Epithelial cell of prostate (primary cell): ENCODE measurements at regions not wholly inside any gene's neighbourhood (a gene's known extent, or its start where the extent isn't known, plus 50 kb on each side); places are given as distances from the start of the nearest gene placed in this dataset.

Experiments used
- DNase-seq: peaks from one replicate; pipeline ENCODE4 v3.0.0-alpha.2; 2011; ENCODE audit warnings: low read depth, low spot score
- H3K27ac ChIP-seq: fragments of 450-650 bp; 2 replicates; pipeline ENCODE4 v1.5.1; 2017; ENCODE audit warnings: mild to moderate bottlenecking

DNA sequence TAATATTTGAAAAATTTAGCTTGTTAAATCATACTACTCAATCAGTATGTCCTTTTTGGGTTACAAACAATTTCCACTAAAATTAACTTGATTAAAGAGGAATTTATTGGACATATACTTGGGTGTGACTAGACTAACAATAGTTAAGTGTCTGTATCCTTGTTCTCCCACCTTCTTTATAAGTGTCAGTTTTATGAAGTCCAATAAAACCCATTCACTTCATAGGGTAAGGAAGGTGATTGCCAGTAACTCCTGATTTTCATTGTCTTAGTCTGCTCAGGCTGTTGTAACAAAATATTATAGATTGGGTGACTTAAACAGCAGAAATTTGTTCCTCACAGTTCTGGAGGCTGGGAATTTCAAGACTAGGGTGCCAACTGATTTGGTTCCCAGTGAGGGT, 800.0 kb downstream of the PDHA2 start:
- no peak overlapping the region for H3K27ac ChIP-seq
- no peak for DNase-seq

DNA sequence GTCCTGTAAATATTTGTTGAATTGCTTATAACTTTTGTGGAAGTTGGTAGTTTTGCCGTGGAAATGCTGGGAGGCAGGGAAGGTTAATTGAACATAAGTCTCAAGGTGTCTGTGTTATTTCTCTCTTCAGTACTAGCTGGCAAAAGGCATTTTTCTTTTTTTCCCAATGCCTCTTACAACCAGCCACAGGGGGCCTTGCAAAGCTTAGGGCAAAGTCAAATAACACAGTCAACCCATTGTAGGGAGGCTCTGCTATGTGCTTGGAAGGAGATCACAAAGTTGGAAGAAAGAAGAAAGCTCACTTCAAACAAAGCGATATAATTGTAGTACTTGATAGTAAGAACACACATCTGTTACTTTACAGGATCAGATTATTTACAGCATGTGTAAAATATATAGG, 802.6 kb downstream of the PDHA2 start:
- DNase-seq = no peak

DNA sequence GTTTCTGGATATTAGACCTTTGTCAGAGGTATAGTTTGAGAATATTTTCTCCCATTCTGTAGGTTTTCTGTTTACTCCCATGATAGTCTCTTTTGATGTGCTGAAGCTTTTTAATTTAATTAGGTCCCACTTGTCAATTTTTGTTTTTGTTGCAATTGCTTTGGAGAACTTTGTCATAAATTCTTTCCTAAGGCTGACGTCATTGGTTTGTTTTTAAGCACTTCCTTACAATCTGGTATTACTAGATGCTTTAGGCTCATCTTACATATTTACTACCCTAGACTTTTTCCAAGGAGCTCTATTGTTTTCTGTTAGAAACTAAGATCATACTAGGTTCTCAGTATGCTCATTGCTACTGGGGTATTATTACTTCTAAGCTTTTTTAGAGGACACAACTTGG, 806.3 kb downstream of the PDHA2 start:
- no peak for DNase-seq
- H3K27ac ChIP-seq = no peak overlapping the region

More for the DNA sequence above, 802.6 kb downstream of the PDHA2 start:
- H3K27ac ChIP-seq = no peak overlapping the region

DNA sequence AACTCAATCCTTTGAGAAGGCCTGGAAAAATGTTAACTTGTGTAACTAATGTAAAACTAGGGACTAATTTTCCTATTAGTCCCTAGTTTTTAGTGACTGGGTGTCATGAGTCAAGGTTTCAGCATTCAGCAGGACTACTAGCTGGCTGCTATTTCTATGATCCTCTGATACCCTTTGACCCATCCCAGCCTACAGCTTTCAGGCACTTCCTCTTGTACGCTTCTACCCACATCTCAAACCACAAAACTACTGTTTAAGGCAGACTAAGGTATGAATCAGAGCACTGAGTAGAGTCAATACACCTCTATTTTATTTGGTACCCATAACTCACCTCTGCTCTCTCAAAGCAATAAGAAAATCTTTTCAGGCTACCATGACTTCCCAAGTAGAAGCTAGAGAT, 809.6 kb downstream of the PDHA2 start:
- H3K27ac ChIP-seq = no peak overlapping the region
- DNase-seq = peak; percentile 1

DNA sequence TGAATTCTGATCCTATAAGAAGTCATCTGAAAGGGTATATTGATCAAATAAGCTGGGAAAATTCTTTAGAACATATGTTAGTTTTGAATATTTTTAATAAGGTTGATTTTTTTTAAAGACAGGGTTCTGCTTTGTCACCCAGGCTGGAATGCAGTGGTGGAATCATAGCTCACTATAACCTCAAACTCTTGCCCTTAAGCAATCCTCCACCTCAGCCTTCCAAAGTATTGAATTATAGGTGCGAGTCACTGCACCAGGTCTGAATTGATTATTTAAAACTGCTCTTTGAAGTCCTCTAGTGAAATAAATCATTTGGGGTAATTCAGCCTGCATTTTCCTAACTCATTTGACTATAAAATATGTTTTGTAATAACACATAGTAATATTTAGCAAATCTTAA, 812.3 kb downstream of the PDHA2 start:
- DNase-seq = no peak

DNA sequence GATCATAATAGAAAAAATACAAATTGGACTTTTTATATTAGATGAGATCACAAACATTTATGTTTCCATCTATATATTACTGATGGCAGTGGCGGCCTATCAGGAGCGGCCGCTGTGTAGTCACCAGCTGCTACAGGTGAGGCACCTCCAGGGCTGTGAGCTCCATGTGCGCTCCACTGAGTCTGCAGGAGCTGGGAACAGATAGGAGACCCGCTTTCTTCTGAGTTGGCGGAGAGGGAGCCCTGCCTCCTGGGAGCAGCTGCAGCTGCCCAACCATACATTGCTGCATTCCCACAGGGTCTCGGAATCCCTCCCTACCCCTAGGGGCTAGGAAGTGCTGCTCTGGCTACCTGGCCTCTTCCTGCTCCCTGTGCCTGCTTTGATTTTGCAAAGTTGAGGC, 812.9 kb downstream of the PDHA2 start:
- no peak for DNase-seq
- no peak overlapping the region for H3K27ac ChIP-seq

More for the DNA sequence above, 812.3 kb downstream of the PDHA2 start:
- no peak overlapping the region for H3K27ac ChIP-seq

DNA sequence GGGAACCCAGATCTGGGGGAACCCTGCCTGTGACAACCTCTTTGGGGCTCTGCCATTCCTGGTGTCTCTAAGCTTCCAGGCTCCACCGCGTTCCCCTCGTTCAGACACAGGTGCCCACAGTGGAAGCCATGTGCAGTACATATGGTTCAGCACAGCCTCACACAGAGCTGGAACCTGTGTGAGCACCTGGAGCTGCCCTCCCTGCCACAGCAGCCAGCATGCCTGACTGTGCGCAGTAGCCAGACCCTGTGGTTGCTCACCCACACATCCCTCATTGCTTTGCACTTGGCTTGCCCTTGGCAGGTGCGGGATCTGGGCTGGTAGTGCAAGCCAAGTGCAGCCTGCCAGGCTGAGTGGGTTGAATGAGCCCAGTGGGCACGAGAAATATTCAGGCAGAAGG, 814.2 kb downstream of the PDHA2 start:
- DNase-seq = no peak
- H3K27ac ChIP-seq = no peak overlapping the region

DNA sequence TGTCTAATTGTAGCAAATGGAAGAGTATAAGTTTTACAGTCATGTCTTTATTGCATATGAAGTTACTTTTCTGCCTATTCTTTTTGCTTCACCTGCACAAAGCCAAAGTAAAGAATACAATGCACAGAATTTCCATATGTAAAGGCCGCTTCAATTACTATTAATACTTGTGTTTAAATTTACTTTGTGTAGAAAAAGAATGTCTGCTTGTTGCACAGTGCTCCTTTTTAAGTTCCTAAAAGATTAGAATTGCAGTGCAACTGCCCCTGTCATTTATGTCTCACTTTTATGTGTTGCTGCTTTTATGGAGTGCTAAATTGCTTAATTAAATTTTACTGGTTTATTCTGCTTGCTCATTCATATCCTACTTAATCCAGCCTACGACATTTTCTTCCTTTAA, 830.5 kb downstream of the PDHA2 start:
- no peak overlapping the region for H3K27ac ChIP-seq
- no peak for DNase-seq

DNA sequence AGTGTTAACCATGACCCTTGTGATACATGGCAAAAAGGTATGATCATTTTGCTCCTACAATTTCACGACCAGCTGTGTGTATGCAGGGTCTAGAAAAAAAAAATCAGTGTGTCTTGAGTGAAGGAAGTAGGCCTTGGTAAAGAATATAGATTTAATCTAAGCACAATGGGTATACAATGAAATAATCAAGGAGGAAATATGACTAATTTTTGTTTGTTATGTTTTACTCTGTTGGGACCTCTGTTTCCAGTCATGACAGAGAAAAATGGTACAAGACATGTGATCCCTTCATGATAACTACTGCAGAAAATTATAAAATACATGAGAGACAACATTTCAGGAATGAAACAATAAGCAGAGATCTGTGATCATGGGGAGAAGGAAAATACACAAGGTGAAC, 835.5 kb downstream of the PDHA2 start:
- H3K27ac ChIP-seq = no peak overlapping the region
- no peak for DNase-seq

DNA sequence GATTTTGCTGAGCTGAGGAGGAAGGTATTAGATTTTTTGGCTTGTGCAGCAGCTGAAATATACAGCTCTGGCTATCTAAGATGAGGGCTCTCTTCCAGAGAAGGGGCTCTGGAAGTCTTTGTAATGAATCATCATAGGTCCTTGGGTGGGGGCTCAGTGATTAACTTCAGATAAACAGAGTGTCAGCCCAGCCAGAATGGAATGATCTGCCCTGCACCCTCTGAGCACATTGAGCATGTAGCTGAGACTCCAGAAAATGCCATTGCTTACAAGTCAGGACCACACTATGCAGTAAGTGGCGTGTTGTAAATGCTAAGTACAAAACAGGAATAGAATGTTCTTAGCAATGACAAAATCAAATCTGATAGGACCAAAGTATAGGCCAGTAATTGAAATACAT, 836.0 kb downstream of the PDHA2 start:
- no peak overlapping the region for H3K27ac ChIP-seq
- DNase-seq = no peak

DNA sequence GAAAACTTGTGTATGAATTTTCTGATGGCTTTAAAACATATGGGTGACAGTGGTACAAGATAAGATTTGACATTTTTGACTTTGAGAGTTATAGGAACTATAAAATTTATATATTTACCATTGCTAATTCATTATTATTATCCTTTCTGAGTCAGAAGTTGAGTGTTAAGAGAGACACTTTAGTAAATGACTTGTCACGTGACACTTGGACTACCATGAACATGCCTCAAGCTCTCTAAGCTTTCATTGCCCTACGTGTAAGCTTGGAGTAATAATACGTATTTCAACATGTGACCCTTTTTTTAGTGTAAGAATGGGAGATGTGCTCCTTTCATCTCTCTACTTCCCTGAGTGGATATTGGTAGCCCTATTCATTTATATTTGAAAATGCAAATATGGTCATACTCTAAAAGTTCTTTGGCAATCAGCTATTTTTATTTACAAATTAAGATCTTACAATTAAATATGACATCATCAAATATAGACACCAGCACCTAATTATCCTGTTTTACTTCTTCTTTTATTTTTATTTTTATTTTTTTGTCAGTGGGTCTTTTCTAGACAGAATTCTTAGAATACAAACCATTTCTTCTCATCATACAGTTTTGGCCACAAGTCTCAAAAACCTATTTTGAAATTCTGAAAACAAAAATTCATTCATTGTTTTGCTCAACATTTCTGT, 837.0 kb downstream of the PDHA2 start:
- DNase-seq = no peak
- H3K27ac ChIP-seq = no peak overlapping the region

DNA sequence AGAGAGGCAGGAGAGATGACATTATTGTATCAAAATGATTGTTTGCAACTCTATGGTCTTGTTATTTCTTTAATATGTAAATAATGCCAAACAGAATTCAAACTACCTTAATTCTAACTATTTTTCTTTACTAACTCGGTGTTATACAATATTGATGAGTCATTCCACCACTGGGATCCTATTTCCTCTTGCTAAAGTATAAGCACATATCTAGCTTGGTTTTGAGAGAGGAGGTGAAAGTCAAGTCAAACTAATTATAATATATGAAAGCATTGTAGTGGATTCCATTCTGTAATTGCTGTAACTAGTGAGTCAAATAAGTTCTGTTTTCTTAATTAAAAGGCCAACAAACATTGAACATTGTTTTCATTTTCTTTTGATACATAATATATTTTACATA, 837.6 kb downstream of the PDHA2 start:
- no peak for DNase-seq
- no peak overlapping the region for H3K27ac ChIP-seq

DNA sequence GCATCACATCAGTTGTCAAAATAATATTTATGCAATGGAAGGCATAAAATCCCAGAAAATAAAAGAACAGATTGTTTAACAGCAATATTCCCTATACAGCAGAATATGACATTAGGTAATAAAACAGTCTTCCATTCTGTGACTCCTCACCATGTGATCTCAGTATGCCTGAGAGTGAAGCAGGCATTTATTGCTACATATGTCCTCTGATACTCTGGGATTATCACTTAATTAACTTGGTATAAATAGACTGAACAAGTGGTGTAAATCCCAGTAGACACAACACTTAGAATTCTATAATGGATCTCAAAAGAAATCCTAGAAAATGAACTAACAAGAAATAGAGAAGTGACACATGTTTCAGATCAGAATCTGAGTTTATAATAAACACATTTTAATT, 841.3 kb downstream of the PDHA2 start:
- no peak overlapping the region for H3K27ac ChIP-seq
- no peak for DNase-seq

DNA sequence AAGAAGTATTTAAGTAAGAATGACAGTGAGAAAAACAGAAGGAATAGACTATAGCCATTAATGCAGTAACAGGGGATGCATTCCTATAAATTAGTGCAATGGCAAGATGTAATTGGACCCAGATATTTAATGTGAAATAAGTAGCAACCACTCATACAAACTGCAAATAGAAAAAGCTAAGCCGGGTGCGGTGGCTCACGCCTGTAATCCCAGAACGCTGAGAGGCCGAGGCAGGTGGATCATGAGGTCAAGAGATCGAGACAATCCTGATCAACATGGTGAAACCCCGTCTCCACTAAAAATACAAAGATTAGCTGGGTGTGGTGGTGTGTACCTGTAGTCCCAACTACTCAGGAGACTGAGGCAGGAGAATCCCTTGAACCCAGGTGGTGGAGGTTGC, 845.8 kb downstream of the PDHA2 start:
- no peak for DNase-seq
- H3K27ac ChIP-seq = no peak overlapping the region

DNA sequence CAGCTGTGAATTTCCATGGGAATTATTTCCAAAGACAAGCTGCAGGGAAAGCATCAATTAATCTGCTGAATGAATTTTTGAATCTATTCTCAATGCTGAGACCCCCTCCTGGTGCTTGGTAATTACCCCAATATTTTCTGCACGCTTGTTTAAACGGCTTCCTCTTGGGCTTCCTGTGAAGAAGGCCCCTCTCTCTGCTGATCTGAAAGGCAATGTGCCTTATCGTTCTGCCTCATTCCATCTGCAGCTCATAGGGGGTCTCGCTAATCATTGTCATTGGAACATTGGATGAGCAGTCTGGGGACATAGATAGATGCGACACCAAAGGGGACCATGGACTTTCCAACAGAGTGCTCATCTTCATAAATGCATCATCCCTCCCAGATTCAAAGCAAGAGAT, 851.6 kb downstream of the PDHA2 start:
- DNase-seq = no peak
- no peak overlapping the region for H3K27ac ChIP-seq

DNA sequence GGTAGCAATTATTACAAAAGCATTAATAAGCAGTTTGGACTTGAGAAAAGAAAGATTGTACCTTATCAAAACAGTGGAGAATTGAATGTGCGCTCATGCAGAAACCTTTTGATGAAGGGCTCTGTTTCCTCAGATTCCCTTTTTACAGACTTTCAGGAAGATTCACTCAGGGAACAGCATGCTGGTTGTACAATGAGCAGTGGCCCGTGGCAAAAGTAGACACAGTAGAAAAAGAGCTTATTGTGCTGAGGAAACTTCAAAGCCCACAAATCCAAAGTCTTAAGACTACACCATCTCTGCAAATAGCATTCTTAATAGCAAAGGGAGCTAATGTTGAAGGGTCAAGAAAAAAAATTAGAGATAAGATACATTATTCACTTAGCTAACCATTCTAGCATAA, 858.9 kb downstream of the PDHA2 start:
- no peak for DNase-seq
- H3K27ac ChIP-seq = no peak overlapping the region

DNA sequence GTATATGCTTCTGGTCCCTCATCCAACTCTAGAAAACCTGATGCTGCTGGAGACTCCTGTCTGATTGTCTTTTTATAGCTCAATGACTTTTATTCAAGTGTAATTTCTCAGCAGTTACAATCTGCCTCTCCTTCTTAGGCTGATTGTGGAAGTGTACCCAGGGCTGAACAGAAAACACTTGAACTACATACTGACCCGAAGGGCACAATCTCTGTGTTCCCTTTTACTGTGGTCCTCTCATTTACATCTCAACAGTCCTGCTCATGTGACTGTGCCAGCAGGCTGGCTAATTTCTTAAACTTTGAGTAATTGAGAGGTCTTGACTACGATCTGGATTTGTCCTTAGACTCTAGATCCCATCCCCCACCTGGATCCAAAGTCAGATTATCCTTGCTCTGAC, 863.4 kb downstream of the PDHA2 start:
- DNase-seq = no peak

DNA sequence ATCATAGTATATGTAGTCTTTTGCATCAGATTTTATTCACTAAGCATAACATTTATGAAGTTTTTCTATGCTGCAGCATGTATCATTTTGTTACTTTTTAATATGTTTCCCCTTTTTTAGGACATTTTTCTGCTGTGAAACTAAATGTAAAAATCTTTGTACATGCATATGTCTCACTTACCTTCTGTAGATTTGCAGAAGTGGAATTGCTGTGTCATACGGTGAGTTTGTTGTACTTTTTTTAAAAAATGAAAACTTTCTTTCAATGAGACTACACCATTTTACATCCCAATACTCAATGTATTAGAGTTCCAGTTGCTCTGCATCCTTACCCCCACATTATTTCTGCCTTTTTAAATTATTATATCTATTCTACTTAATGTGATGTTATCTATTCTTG, 868.9 kb downstream of the PDHA2 start:
- no peak overlapping the region for H3K27ac ChIP-seq
- no peak for DNase-seq

More for the DNA sequence above, 863.4 kb downstream of the PDHA2 start:
- no peak overlapping the region for H3K27ac ChIP-seq

DNA sequence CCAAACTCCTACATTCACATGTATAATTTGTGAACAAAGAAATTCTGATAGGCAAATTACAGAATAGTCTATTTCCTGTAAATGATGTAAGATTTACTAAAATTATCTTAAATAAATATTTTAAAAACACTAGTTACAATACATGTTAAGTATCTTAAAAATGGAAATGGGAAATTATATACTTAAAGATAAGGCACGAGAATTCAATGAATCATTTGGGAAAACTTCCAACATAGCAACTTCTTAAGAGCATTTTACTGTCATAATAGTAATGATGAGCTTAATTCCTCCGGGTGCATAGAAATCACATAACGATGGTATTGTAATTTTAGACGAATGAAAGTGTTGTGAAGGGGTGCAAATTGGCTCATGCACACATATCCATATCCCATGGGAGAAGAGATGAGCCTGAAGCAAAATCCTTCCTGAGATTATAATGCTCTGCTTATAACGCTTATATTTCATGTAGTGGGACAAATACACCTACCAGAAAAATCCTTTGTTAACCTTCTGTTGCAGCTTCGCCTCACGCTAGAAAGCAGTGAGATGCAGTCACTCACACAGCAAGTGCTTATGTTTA, 873.5 kb downstream of the PDHA2 start:
- DNase-seq = no peak
- no peak overlapping the region for H3K27ac ChIP-seq

DNA sequence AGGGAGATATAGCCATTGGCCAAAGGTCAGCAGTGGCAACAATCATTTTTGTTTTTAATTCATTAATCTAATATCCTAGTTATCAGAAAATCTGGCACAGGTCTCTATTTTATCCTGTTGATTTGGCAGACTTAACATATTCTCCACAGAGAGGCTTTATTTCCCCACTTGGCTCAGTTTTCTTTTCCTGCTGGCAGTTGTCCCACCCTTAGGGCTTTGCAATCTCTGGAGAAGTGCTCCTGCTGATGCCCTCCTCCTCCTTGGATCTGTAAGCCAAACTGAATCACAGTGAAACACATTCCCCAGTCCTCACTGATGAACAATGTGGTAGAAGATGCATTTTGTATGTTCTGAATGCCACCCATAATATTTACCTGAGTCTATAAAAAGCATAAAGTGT, 889.7 kb downstream of the PDHA2 start:
- no peak for DNase-seq
- H3K27ac ChIP-seq = no peak overlapping the region

DNA sequence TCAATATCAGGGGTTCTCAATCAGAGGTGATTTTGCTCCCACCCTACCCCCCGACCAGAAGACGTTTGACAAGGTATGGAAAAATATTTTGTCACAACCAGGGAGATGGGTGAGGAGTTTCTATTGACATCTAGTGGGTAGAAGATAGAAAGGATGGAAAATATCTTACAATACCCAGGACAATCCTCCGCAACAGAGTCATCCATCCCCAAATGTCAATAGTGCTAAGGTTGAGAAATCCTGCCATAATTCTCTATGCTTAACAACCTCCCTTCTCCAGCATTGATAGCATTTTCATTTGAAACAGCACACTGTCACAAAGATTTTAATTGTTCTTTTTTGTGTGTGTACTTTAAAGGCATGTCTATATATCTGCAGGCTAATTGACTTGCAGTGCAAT, 890.5 kb downstream of the PDHA2 start:
- DNase-seq = no peak
- H3K27ac ChIP-seq = no peak overlapping the region

DNA sequence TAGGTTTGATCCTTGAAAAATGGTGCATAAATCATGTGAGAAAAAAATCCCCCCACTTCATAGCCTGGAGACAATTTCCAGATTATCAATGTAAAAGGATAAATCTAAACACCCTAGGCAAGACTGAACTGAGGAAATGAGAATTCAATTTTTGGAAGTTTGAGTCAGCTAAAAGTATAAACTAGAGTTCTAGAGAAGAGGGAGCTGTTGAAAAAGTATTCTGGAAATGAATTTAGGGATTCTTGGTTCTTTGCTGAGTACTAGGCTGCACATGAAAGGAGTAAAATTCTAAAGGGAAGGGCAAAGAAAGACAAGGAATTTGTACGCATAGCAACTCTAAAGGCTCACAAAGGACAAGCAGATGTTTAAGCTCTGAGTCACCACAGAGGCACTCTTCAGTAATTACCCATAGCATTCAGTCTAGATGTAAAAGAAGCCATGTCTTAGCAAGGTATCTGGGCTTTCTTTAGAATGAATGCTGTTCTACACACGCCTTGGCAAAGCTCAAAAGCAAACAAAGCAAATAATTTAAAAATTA, 896.5 kb downstream of the PDHA2 start:
- no peak overlapping the region for H3K27ac ChIP-seq
- no peak for DNase-seq
